Activated naive CD4-positive, alpha-beta T cell treated with anti-CD3 and anti-CD28 coated beads for 36 hours (primary cell): ENCODE measurements at regions not wholly inside any gene's neighbourhood (a gene's known extent, or its start where the extent isn't known, plus 50 kb on each side); places are given as distances from the start of the nearest gene placed in this dataset.

Source experiments
- CTCF ChIA-PET: fragments of 350-600 bp; sonication (Branson Sonifier 250); formaldehyde crosslinking; loops from one replicate; lab custom pipeline; 2021; ENCODE audit warnings: antibody characterized with exemption; lab: Charles Lee
- DNase-seq: peaks from one replicate; pipeline ENCODE4 v3.0.0-alpha.2; 2020
- H3K27ac Mint-ChIP-seq: one replicate; pipeline ENCODE4 v1.8.0; 2021; ENCODE audit warnings: mild to moderate bottlenecking, mixed read lengths
- H3K27me3 Mint-ChIP-seq: one replicate; pipeline ENCODE4 v1.8.0; 2021; ENCODE audit warnings: low read depth, mixed read lengths
- H3K36me3 Mint-ChIP-seq: one replicate; pipeline ENCODE4 v1.8.0; 2021; ENCODE audit warnings: low read depth, mixed read lengths
- H3K4me1 Mint-ChIP-seq: one replicate; pipeline ENCODE4 v1.8.0; 2021; ENCODE audit warnings: low read depth, mixed read lengths
- H3K4me3 Mint-ChIP-seq: one replicate; pipeline ENCODE4 v1.8.0; 2021; ENCODE audit warnings: mild to moderate bottlenecking, moderate library complexity, mixed read lengths
- H3K9me3 Mint-ChIP-seq: one replicate; pipeline ENCODE4 v1.8.0; 2021; ENCODE audit warnings: mixed read lengths
- intact Hi-C: fragments of 100-400 bp; cut with micrococcal nuclease; formaldehyde crosslinking; loops from one replicate; pipeline ENCODE4 v1.15.1; 2023

GRCh38 chr13:99041337-99041736 lies 63.5 kb upstream of the DOCK9 start:
- CTCF ChIA-PET, result interaction anchor here (0.7 to 0.8 kb wide), 2 partner anchors 12 to 217 kb away, joined by 3 to 4 read pairs; partner anchors contain the start of gene GPR18
- H3K27me3 Mint-ChIP-seq, result no peaks in the 10 kb centered on the region
- no peak overlapping the region for H3K4me3 Mint-ChIP-seq
- intact Hi-C loops, result no loop called here
- peaks cover 75% of the 10 kb centered on the region for H3K4me1 Mint-ChIP-seq
- peaks cover 2% of the 10 kb centered on the region for H3K36me3 Mint-ChIP-seq
- H3K27ac Mint-ChIP-seq, result no peak overlapping the region
- H3K9me3 Mint-ChIP-seq, result no peaks in the 10 kb centered on the region
- DNase-seq, result no peak

GRCh38 chr13:99041788-99042187 lies 63.9 kb upstream of the DOCK9 start:
- no peaks in the 10 kb centered on the region for H3K9me3 Mint-ChIP-seq
- H3K4me3 Mint-ChIP-seq, result no peak overlapping the region
- no peaks in the 10 kb centered on the region for H3K27me3 Mint-ChIP-seq
- no peak overlapping the region for H3K27ac Mint-ChIP-seq
- intact Hi-C loops, result no loop called here
- no peak for DNase-seq
- H3K4me1 Mint-ChIP-seq, result peaks cover 80% of the 10 kb centered on the region
- H3K36me3 Mint-ChIP-seq, result peaks cover 2% of the 10 kb centered on the region
- CTCF ChIA-PET, result interaction anchor here (0.8 to 3.2 kb wide), 2 partner anchors 12 to 13 kb away, joined by 4 to 19 read pairs; no protein-coding TSS in a partner anchor

DNA sequence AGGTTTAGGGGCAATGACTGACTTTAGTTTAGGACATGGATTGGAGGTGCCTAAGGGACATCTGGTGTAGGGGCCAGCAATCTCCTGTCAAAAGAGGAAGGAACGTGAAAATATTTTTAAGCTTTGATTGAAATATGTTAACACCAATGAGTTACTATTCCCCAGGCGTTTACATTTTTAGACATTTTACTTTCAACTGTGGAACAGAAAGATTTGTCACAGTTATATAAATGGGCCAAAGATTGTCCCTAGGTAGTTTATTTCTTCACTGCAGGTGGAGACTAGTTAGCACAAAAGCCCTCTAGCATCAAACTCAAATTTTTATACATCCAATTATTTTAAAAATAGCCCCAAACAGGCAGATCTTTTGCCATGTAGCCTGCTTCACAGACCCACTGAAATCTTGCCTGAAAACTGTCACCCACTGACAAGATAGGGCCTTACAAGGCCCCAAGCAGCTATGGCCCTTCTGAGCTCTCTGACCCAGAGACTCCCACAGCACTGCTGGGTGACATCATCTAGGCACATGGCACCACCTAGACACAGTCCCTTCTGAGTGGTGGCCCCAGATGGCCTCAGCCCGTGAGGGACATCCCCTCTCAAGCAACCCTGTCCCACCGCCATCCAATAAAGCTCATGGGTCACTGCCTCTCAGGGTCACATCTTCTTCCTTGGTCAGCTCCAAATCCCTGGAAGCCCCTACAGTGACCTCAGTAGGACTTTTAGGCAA lies 64.8 kb upstream of the DOCK9 start:
- Mint-ChIP-seq H3K36me3 (peaks cover 2% of the 10 kb centered on the region), H3K4me3 (no peak overlapping the region), H3K9me3 (no peaks in the 10 kb centered on the region), H3K27me3 (no peaks in the 10 kb centered on the region), H3K27ac (no peak overlapping the region), H3K4me1 (peaks cover 81% of the 10 kb centered on the region)
- CTCF ChIA-PET, result interaction anchor here (0.6 to 5.0 kb wide), 6 partner anchors 9 to 168 kb away, joined by 3 to 27 read pairs (median 3); no protein-coding TSS in a partner anchor
- DNase-seq, result no peak
- intact Hi-C loops, result no loop called here

DNA sequence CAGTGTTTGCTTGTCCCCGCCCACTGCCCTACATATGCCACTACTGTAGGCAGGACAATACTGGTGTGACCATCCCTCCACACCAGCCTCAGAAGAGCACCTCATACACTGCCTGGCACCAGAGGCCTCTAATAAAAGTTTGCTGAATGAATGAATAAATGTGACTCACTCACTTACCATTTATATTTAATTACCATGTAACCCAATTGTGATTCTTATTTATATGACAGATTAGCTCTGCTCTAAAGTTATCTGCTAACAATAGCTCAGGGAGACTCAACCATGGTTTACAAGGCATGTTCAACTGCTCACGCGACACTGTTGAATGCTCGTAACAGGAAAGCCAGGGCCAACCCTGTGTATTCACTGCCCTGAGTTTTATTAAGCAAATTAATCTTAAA lies 66.0 kb upstream of the DOCK9 start:
- intact Hi-C loops, result no loop called here
- Mint-ChIP-seq H3K27ac (no peak overlapping the region), H3K4me3 (no peak overlapping the region), H3K27me3 (no peaks in the 10 kb centered on the region), H3K4me1 (peaks cover 88% of the 10 kb centered on the region), H3K9me3 (no peaks in the 10 kb centered on the region), H3K36me3 (peaks cover 2% of the 10 kb centered on the region)
- CTCF ChIA-PET, result interaction anchor here (0.7 to 5.0 kb wide), 6 partner anchors 10 to 225 kb away, joined by 3 to 27 read pairs (median 3); no protein-coding TSS in a partner anchor
- no peak for DNase-seq

GRCh38 chr13:99044764-99045163 lies 66.9 kb upstream of the DOCK9 start:
- Mint-ChIP-seq H3K4me1 (peaks cover 89% of the 10 kb centered on the region), H3K9me3 (no peaks in the 10 kb centered on the region), H3K27me3 (no peaks in the 10 kb centered on the region), H3K36me3 (peaks cover 2% of the 10 kb centered on the region), H3K27ac (peak overlapping the region; percentile 95), H3K4me3 (peak overlapping the region; percentile 32)
- CTCF ChIA-PET, result interaction anchor here (0.6 to 5.0 kb wide), 7 partner anchors 10 to 224 kb away, joined by 3 to 27 read pairs (median 3); no protein-coding TSS in a partner anchor
- intact Hi-C loops, result loop anchor here (5.0 kb wide), 4 partner anchors 173 to 472 kb away; partner anchors contain the start of gene TM9SF2
- DNase-seq, result peak; percentile 48

- DNase-seq, result no peak
- H3K36me3 Mint-ChIP-seq, result no peaks in the 10 kb centered on the region
- peak overlapping the region; percentile 68 for H3K4me3 Mint-ChIP-seq
- no peaks in the 10 kb centered on the region for H3K9me3 Mint-ChIP-seq
- CTCF ChIA-PET, result interaction anchor here (0.8 to 5.0 kb wide), 4 partner anchors 9 to 49 kb away, joined by 3 to 27 read pairs (median 4); no protein-coding TSS in a partner anchor
- intact Hi-C loops, result loop anchor here (5.0 kb wide), 4 partner anchors 172 to 473 kb away; partner anchors contain the start of gene TM9SF2
- H3K27me3 Mint-ChIP-seq, result no peaks in the 10 kb centered on the region
- peak overlapping the region; percentile 95 for H3K27ac Mint-ChIP-seq
- H3K4me1 Mint-ChIP-seq, result peaks cover 91% of the 10 kb centered on the region
These were observed 67.5 kb upstream of the DOCK9 start for GRCh38 chr13:99045396-99045795.

- intact Hi-C loops, result loop anchor here (1.0 to 5.0 kb wide), 8 partner anchors 21 to 475 kb away; partner anchors contain the start of genes TM9SF2 and UBAC2
- Mint-ChIP-seq H3K4me1 (peaks cover 91% of the 10 kb centered on the region), H3K27ac (peak overlapping the region; percentile 95), H3K36me3 (no peaks in the 10 kb centered on the region), H3K9me3 (no peaks in the 10 kb centered on the region), H3K4me3 (peak overlapping the region; percentile 68), H3K27me3 (no peaks in the 10 kb centered on the region)
- CTCF ChIA-PET, result interaction anchor here (0.9 to 5.0 kb wide), 4 partner anchors 13 to 35 kb away, joined by 3 to 27 read pairs (median 5); no protein-coding TSS in a partner anchor
- DNase-seq, result no peak
These were observed 69.0 kb upstream of the DOCK9 start for GRCh38 chr13:99046851-99047250.

DNA sequence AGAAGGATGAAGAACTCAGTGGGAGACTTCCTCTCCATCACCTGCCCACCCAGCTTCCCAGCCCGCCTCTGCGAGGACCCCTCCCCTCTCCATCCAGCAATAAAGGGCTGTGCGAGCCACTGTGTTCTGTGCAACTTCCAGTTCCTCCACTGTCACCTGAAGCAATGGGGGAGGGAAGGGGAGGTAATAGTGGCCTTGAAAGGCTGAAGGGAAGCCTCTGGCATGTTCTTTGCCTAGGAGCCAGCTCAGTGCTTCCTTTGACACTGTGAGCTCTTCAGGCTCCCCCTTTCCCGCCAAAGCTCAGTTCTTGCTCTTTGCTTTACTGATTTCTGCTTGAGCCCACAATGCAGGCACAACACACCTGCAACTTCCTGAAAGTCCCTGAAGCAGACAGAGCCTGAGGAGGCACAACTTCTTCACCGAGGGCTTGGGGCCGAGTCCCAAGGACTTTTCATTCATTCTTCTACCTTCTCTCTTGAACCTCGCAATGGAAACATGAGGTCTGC lies 73.2 kb upstream of the DOCK9 start:
- Mint-ChIP-seq H3K9me3 (no peaks in the 10 kb centered on the region), H3K36me3 (no peaks in the 10 kb centered on the region), H3K27me3 (no peaks in the 10 kb centered on the region), H3K27ac (peak overlapping the region; percentile 77), H3K4me1 (peaks cover 84% of the 10 kb centered on the region), H3K4me3 (peak overlapping the region; percentile 33)
- intact Hi-C loops, result loop anchor here (1.0 to 10.0 kb wide), 6 partner anchors 36 to 1826 kb away; partner anchors contain the start of genes CLYBL and MBNL2
- peak; percentile 44 for DNase-seq
- CTCF ChIA-PET, result interaction anchor here (0.6 to 2.4 kb wide), 5 partner anchors 13 to 129 kb away, joined by 3 to 10 read pairs (median 4); no protein-coding TSS in a partner anchor

- no peaks in the 10 kb centered on the region for H3K27me3 Mint-ChIP-seq
- peak overlapping the region; percentile 33 for H3K4me3 Mint-ChIP-seq
- H3K36me3 Mint-ChIP-seq, result no peaks in the 10 kb centered on the region
- peaks cover 80% of the 10 kb centered on the region for H3K4me1 Mint-ChIP-seq
- peak overlapping the region; percentile 77 for H3K27ac Mint-ChIP-seq
- no peak for DNase-seq
- CTCF ChIA-PET, result interaction anchor here (0.6 to 1.8 kb wide), 4 partner anchors 12 to 159 kb away, joined by 4 to 7 read pairs (median 4); no protein-coding TSS in a partner anchor
- intact Hi-C loops, result loop anchor here (2.0 to 10.0 kb wide), 5 partner anchors 53 to 1827 kb away; partner anchors contain the start of genes CLYBL and MBNL2
- H3K9me3 Mint-ChIP-seq, result no peaks in the 10 kb centered on the region
These were observed 74.0 kb upstream of the DOCK9 start for GRCh38 chr13:99051768-99052455.

- H3K4me1 Mint-ChIP-seq, result peaks cover 81% of the 10 kb centered on the region
- peak; percentile 38 for DNase-seq
- CTCF ChIA-PET, result interaction anchor here (0.7 to 3.9 kb wide), 5 partner anchors 9 to 61 kb away, joined by 3 to 16 read pairs (median 4); no protein-coding TSS in a partner anchor
- H3K27ac Mint-ChIP-seq, result peak overlapping the region; percentile 39
- no peaks in the 10 kb centered on the region for H3K36me3 Mint-ChIP-seq
- H3K4me3 Mint-ChIP-seq, result peak overlapping the region; percentile 11
- H3K27me3 Mint-ChIP-seq, result no peaks in the 10 kb centered on the region
- intact Hi-C loops, result loop anchor here (5.0 to 10.0 kb wide), 3 partner anchors 304 to 1829 kb away; partner anchors contain the start of genes CLYBL and MBNL2
- H3K9me3 Mint-ChIP-seq, result no peaks in the 10 kb centered on the region
These were observed 75.9 kb upstream of the DOCK9 start for GRCh38 chr13:99053636-99054233.

- Mint-ChIP-seq H3K27me3 (no peaks in the 10 kb centered on the region), H3K4me3 (peak overlapping the region; percentile 38), H3K9me3 (no peaks in the 10 kb centered on the region), H3K36me3 (no peaks in the 10 kb centered on the region), H3K4me1 (peaks cover 77% of the 10 kb centered on the region), H3K27ac (peak overlapping the region; percentile 37)
- intact Hi-C loops, result loop anchor here (1.0 to 10.0 kb wide), 3 partner anchors 9 to 1830 kb away; partner anchors contain the start of genes CLYBL and MBNL2
- CTCF ChIA-PET, result interaction anchor here (1.1 to 3.9 kb wide), 4 partner anchors 10 to 27 kb away, joined by 3 to 16 read pairs (median 4); no protein-coding TSS in a partner anchor
- peak; percentile 34 for DNase-seq
These were observed 77.4 kb upstream of the DOCK9 start for GRCh38 chr13:99055281-99055680.
